B cell (primary cell): ENCODE measurements at regions not wholly inside any gene's neighbourhood (a gene's known extent, or its start where the extent isn't known, plus 50 kb on each side); places are given as distances from the start of the nearest gene placed in this dataset.

ENCODE experiments used
- ATAC-seq: fragments of 200-7000 bp; cut with Tn5 transposase; one replicate; pipeline ENCODE4 v1.10.0; 2021; ENCODE audit warnings: low read depth, mild to moderate bottlenecking, moderate number of reproducible peaks, moderate library complexity
- CTCF ChIA-PET: fragments of 350-600 bp; sonication (Branson Sonifier 250); formaldehyde crosslinking; loops from one replicate; lab custom pipeline; 2021; ENCODE audit warnings: antibody characterized with exemption, inconsistent platforms; lab: Charles Lee
- POLR2A ChIA-PET: fragments of 350-600 bp; sonication (Branson Sonifier 250); formaldehyde crosslinking; loops from one replicate; lab custom pipeline; 2021; ENCODE audit warnings: antibody characterized with exemption; lab: Charles Lee
- DNase-seq: peaks from one replicate; pipeline ENCODE4 v3.0.0; 2013
- H2AFZ ChIP-seq: 2 replicates; pipeline ENCODE4 v1.6.1; 2012; ENCODE audit warnings: mild to moderate bottlenecking, low read depth, low read length; ENCODE audit not compliant: insufficient read depth, poor library complexity, severe bottlenecking
- H3K27ac ChIP-seq, 2 donors: 1 replicate in 1 of 2; 2 replicates in 1 of 2; pipeline ENCODE4 v1.5.1; 2012 to 2013; ENCODE audit warnings: low read length in 2 of 2, mild to moderate bottlenecking in 2 of 2, moderate library complexity in 1 of 2
- H3K27me3 ChIP-seq, 4 experiments: fragments of 200-600 bp in 1 of 4; sonication (generic) in 1 of 4; replicated peaks in 1 of 4; 1 replicate in 2 of 4; 2 replicates in 2 of 4; pipeline versions ENCODE4 v1.6.1 to v1.7.0; 2013 to 2016; ENCODE audit warnings: low read length in 3 of 4, mild to moderate bottlenecking in 2 of 4, mixed read lengths in 1 of 4, moderate library complexity in 1 of 4; ENCODE audit not compliant: insufficient read depth in 4 of 4, control insufficient read depth in 3 of 4; ENCODE audit errors: control extremely low read depth in 1 of 4
- H3K36me3 ChIP-seq, 2 experiments: replicated peaks in 1 of 2; 1 replicate in 1 of 2; 2 replicates in 1 of 2; pipeline versions ENCODE4 v1.6.1 to v1.7.1; 2013; ENCODE audit warnings: low read length in 1 of 2; ENCODE audit not compliant: insufficient read depth in 2 of 2, control insufficient read depth in 1 of 2; ENCODE audit errors: control extremely low read depth in 1 of 2, extremely low read depth in 1 of 2
- H3K4me1 ChIP-seq, 2 donors: fragments of 200-600 bp in 1 of 2; sonication (generic) in 1 of 2; 1 replicate in 1 of 2; 2 replicates in 1 of 2; pipeline versions ENCODE4 v1.5.1 to v1.6.1; 2013 to 2017; ENCODE audit warnings: low read length in 2 of 2; ENCODE audit not compliant: control insufficient read depth in 2 of 2, insufficient read depth in 2 of 2
- H3K4me2 ChIP-seq: replicated peaks from 2 replicates; pipeline ENCODE3; 2012; ENCODE audit warnings: mild to moderate bottlenecking, low read depth, low read length; ENCODE audit not compliant: poor library complexity, severe bottlenecking
- H3K4me3 ChIP-seq, 5 experiments: fragments of 200-600 bp in 1 of 5; sonication (generic) in 1 of 5; 1 replicate in 3 of 5; 2 replicates in 2 of 5; pipeline versions ENCODE4 v1.5.1 to v1.7.0; 2011 to 2016; ENCODE audit warnings: low read length in 4 of 5, mild to moderate bottlenecking in 4 of 5, low read depth in 2 of 5, control low read depth in 1 of 5, moderate library complexity in 1 of 5; ENCODE audit not compliant: insufficient read depth in 1 of 5; ENCODE audit errors: control extremely low read depth in 1 of 5, extremely low read depth in 1 of 5
- H3K79me2 ChIP-seq: fragments of 200-600 bp; sonication (generic); one replicate; pipeline ENCODE4 v1.6.0; 2016; ENCODE audit warnings: low read length; ENCODE audit not compliant: control insufficient read depth, insufficient read depth
- H3K9ac ChIP-seq: fragments of 200-600 bp; sonication (generic); 2 replicates; pipeline ENCODE4 v1.6.1; 2017; ENCODE audit warnings: mild to moderate bottlenecking, low read length, moderate library complexity
- H3K9me3 ChIP-seq, 3 donors: one replicate each; pipeline versions ENCODE4 v1.6.1 to v1.7.1; 2013; ENCODE audit warnings: low read length in 2 of 3; ENCODE audit not compliant: control insufficient read depth in 2 of 3, insufficient read depth in 1 of 3; ENCODE audit errors: control extremely low read depth in 1 of 3
- H4K20me1 ChIP-seq: 2 replicates; pipeline ENCODE4 v1.6.0; 2012; ENCODE audit warnings: mild to moderate bottlenecking, low read length; ENCODE audit not compliant: insufficient read depth, control insufficient read depth, poor library complexity, severe bottlenecking
- H3K27ac Mint-ChIP-seq: one replicate; pipeline ENCODE4 v1.8.0; 2021; ENCODE audit warnings: mixed read lengths
- H3K27me3 Mint-ChIP-seq: one replicate; pipeline ENCODE4 v1.8.0; 2021; ENCODE audit warnings: mixed read lengths
- H3K4me1 Mint-ChIP-seq: one replicate; pipeline ENCODE4 v1.8.0; 2021; ENCODE audit warnings: mixed read lengths
- H3K4me3 Mint-ChIP-seq: one replicate; pipeline ENCODE4 v1.8.0; 2021; ENCODE audit warnings: mixed read lengths
- H3K9me3 Mint-ChIP-seq: one replicate; pipeline ENCODE4 v1.8.0; 2022; ENCODE audit warnings: mixed read lengths; ENCODE audit not compliant: insufficient read depth
- CTCF ChIP-seq: fragments of 200-600 bp; IDR thresholded peaks from one replicate; pipeline ENCODE4 v1.8.0; 2022; ENCODE audit warnings: antibody characterized with exemption, mild to moderate bottlenecking
- EZH2 ChIP-seq: IDR thresholded peaks from 2 replicates; pipeline ENCODE4 v1.6.1; 2012; ENCODE audit warnings: borderline replicate concordance, low read depth, mild to moderate bottlenecking, moderate library complexity, low read length; ENCODE audit not compliant: insufficient read depth, poor library complexity, severe bottlenecking
- WGBS: methylation state at CpG from one replicate; pipeline ENCODE4 v1.1.5; 2013; ENCODE audit warnings: missing lambda C conversion rate; ENCODE audit not compliant: insufficient coverage; 5-methylcytosine and 5-hydroxymethylcytosine counted together
- intact Hi-C: fragments of 100-400 bp; cut with micrococcal nuclease; formaldehyde crosslinking; loops from one replicate; pipeline ENCODE4 v1.10.0; 2022

- Histone ChIP-seq H3K4me2 (no peak overlapping the region), H3K27ac (no peak overlapping the region), H2AFZ (no peak overlapping the region), H3K79me2 (no peaks in the 10 kb centered on the region), H3K9ac (no peak overlapping the region), H3K27me3 (peaks cover 0 to 7% (median 0%) of the 10 kb centered on the region in 4 experiments), H3K36me3 (no peaks in the 10 kb centered on the region), H3K4me1 (no peaks in the 10 kb centered on the region), H3K9me3 (no peaks in the 10 kb centered on the region), H4K20me1 (no peaks in the 10 kb centered on the region), H3K4me3 (no peak overlapping the region)
- H3K4me3 Mint-ChIP-seq, result no peak overlapping the region
- ATAC-seq (no peak), DNase-seq (no peak)
- ChIA-PET POLR2A (no interaction called here), CTCF (no interaction called here)
- WGBS, result 14% methylated on average over 1 of the region's 3 CpGs
- intact Hi-C loops, result no loop called here
- no peak overlapping the region for H3K27ac Mint-ChIP-seq
- peaks cover 37% of the 10 kb centered on the region for H3K27me3 Mint-ChIP-seq
- no peaks in the 10 kb centered on the region for H3K4me1 Mint-ChIP-seq
- no peaks in the 10 kb centered on the region for H3K9me3 Mint-ChIP-seq
- TF ChIP-seq CTCF, result no peak
- TF ChIP-seq EZH2, result no peak
Measured at GRCh38 chr10:118405928-118406327, 63.8 kb upstream of the FAM204A start.

- Histone ChIP-seq H3K36me3 (no peaks in the 10 kb centered on the region), H3K4me2 (no peak overlapping the region), H3K9me3 (peaks cover 0 to 3% (median 0%) of the 10 kb centered on the region in 3 donors), H3K4me1 (no peaks in the 10 kb centered on the region), H3K79me2 (no peaks in the 10 kb centered on the region), H3K27ac (no peak overlapping the region), H3K4me3 (no peak overlapping the region), H3K27me3 (no peaks in the 10 kb centered on the region), H3K9ac (no peak overlapping the region), H4K20me1 (no peaks in the 10 kb centered on the region), H2AFZ (no peak overlapping the region)
- Mint-ChIP-seq H3K9me3 (no peaks in the 10 kb centered on the region), H3K27ac (no peak overlapping the region), H3K4me1 (no peaks in the 10 kb centered on the region), H3K4me3 (no peak overlapping the region), H3K27me3 (peaks cover 23% of the 10 kb centered on the region)
- intact Hi-C loops, result no loop called here
- ChIA-PET POLR2A (no interaction called here), CTCF (interaction anchor here (0.5 to 1.1 kb wide), 2 partner anchors 9 to 18 kb away, joined by 3 to 4 read pairs; no protein-coding TSS in a partner anchor)
- no CpG with 5 or more reads among the region's 3 CpGs for WGBS
- no peak for ATAC-seq
- no peak for DNase-seq
- TF ChIP-seq CTCF (no peak), EZH2 (no peak)
Measured at GRCh38 chr10:118403967-118404366, 61.8 kb upstream of the FAM204A start.
